ENCODE measurements at regions not wholly inside any gene's neighbourhood (a gene's known extent, or its start where the extent isn't known, plus 50 kb on each side); places are given as distances from the start of the nearest gene placed in this dataset.

DNA sequence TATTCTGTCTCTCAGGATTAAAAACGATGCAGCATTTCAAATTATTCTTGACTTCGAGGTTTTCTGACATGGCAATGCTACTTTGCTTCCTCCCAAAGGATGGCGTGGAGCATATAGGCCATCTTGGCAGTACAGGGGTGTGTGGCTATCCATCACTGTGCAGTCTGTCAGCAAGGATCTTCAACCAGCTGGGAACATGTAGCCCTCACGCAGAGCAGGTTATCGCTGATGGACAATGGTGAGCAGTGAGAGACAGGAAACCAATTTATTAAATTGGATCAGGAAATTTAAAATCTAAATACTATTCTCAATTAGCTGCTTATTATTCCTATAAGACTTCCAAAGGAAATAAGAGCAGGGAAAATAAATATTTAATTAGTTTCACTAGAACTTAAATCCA is 615.3 kb downstream of the OTOL1 start:
- no peaks in the 10 kb centered on the region for H3K9me3 Mint-ChIP-seq (ENCODE audit: unreplicated experiment)
- Histone ChIP-seq H3K4me1 (no peaks in the 10 kb centered on the region), H3K27me3 (replicated peaks; ENCODE audit: control insufficient read depth, insufficient read depth, low read length) (no peaks in the 10 kb centered on the region), H3K36me3 (ENCODE audit: control insufficient read depth, insufficient read depth, low read length) (no peaks in the 10 kb centered on the region), H3K4me3 (ENCODE audit: low read depth, low read length) (no peak overlapping the region), H3K9me3 (no peaks in the 10 kb centered on the region)
- H3K36me3 Mint-ChIP-seq (ENCODE audit: insufficient read depth, unreplicated experiment), result no peaks in the 10 kb centered on the region
- H3K4me1 Mint-ChIP-seq (ENCODE audit: low read depth, unreplicated experiment), result no peaks in the 10 kb centered on the region
- intact Hi-C loops (cut with micrococcal nuclease; ENCODE audit: unreplicated experiment), result no loop called here
- no peak overlapping the region for H3K4me3 Mint-ChIP-seq (ENCODE audit: unreplicated experiment)
- H3K27ac Mint-ChIP-seq (ENCODE audit: unreplicated experiment), result no peak overlapping the region
- no TSS peak for BruUV-seq (replicated peaks)
- no peaks in the 10 kb centered on the region for H3K27me3 Mint-ChIP-seq (ENCODE audit: insufficient read depth, unreplicated experiment)
- no peak for DNase-seq
- TF ChIP-seq, protein P1, sequence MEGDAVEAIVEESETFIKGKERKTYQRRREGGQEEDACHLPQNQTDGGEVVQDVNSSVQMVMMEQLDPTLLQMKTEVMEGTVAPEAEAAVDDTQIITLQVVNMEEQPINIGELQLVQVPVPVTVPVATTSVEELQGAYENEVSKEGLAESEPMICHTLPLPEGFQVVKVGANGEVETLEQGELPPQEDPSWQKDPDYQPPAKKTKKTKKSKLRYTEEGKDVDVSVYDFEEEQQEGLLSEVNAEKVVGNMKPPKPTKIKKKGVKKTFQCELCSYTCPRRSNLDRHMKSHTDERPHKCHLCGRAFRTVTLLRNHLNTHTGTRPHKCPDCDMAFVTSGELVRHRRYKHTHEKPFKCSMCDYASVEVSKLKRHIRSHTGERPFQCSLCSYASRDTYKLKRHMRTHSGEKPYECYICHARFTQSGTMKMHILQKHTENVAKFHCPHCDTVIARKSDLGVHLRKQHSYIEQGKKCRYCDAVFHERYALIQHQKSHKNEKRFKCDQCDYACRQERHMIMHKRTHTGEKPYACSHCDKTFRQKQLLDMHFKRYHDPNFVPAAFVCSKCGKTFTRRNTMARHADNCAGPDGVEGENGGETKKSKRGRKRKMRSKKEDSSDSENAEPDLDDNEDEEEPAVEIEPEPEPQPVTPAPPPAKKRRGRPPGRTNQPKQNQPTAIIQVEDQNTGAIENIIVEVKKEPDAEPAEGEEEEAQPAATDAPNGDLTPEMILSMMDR (IDR thresholded peaks at IDR 0.05; ENCODE audit: insufficient read depth in 1 of 2, low read depth in 1 of 2, low read length in 1 of 2, severe bottlenecking in 1 of 2, unreplicated experiment in 1 of 2), result no peak
- ChIA-PET CTCF (no interaction called here), POLR2A (no interaction called here)

DNA sequence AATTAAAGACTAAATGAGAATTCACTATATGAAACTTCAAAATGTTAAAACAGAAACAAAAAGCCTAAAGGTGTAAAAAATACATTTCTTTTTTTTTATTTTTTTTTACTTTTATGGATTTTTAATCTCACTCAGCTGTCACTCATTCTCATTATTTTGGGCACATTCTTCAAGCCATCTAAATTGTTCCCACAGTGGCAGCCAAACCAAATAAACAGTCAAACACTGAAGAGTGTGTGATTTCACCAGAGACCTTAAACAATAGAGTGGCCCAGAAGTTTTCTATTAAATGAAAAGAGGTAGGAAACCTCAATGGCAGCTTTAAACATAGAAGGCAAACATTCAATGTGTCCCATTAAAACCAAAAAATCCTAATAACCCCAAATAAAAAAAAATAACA is 616.1 kb downstream of the OTOL1 start:
- no TSS peak for BruUV-seq (replicated peaks)
- no peaks in the 10 kb centered on the region for H3K27me3 Mint-ChIP-seq (ENCODE audit: insufficient read depth, unreplicated experiment)
- Histone ChIP-seq H3K4me3 (ENCODE audit: low read depth, low read length) (no peak overlapping the region), H3K9me3 (no peaks in the 10 kb centered on the region), H3K4me1 (no peaks in the 10 kb centered on the region), H3K27me3 (replicated peaks; ENCODE audit: control insufficient read depth, insufficient read depth, low read length) (no peaks in the 10 kb centered on the region), H3K36me3 (ENCODE audit: control insufficient read depth, insufficient read depth, low read length) (no peaks in the 10 kb centered on the region)
- H3K27ac Mint-ChIP-seq (ENCODE audit: unreplicated experiment), result no peak overlapping the region
- POLR2A ChIA-PET, result no interaction called here
- H3K4me1 Mint-ChIP-seq (ENCODE audit: low read depth, unreplicated experiment), result no peaks in the 10 kb centered on the region
- no peaks in the 10 kb centered on the region for H3K36me3 Mint-ChIP-seq (ENCODE audit: insufficient read depth, unreplicated experiment)
- CTCF ChIA-PET, result no interaction called here
- TF ChIP-seq, protein P1 (IDR thresholded peaks at IDR 0.05; ENCODE audit: insufficient read depth in 1 of 2, low read depth in 1 of 2, low read length in 1 of 2, severe bottlenecking in 1 of 2, unreplicated experiment in 1 of 2), result no peak
- H3K9me3 Mint-ChIP-seq (ENCODE audit: unreplicated experiment), result no peaks in the 10 kb centered on the region
- intact Hi-C loops (cut with micrococcal nuclease; ENCODE audit: unreplicated experiment), result no loop called here
- no peak for DNase-seq
- no peak overlapping the region for H3K4me3 Mint-ChIP-seq (ENCODE audit: unreplicated experiment)

DNA sequence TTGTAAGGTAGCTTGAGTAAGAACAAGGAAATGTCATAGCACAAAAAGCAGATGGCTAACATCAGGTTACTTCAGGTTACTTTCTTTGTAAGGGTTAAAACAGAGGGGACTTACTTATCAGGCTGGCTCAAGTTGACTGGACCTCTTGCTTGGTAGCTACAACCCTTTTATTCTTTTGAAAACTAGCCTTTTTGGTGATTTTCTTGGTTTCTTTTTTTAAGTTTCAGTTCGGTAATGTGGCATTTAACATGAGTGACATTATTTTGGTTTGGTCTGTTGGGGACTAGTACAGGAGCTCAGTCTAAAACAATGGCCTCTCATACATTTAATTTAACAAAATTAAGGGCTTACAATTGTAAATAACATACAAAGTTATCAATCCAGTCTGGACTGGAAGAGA is 621.4 kb downstream of the OTOL1 start:
- TF ChIP-seq, protein P1 (IDR thresholded peaks at IDR 0.05; ENCODE audit: insufficient read depth in 1 of 2, low read depth in 1 of 2, low read length in 1 of 2, severe bottlenecking in 1 of 2, unreplicated experiment in 1 of 2), result no peak
- CTCF ChIA-PET, result no interaction called here
- POLR2A ChIA-PET, result no interaction called here
- Mint-ChIP-seq H3K27me3 (ENCODE audit: insufficient read depth, unreplicated experiment) (no peaks in the 10 kb centered on the region), H3K4me3 (ENCODE audit: unreplicated experiment) (no peak overlapping the region), H3K4me1 (ENCODE audit: low read depth, unreplicated experiment) (no peaks in the 10 kb centered on the region), H3K9me3 (ENCODE audit: unreplicated experiment) (no peaks in the 10 kb centered on the region), H3K27ac (ENCODE audit: unreplicated experiment) (no peak overlapping the region), H3K36me3 (ENCODE audit: insufficient read depth, unreplicated experiment) (no peaks in the 10 kb centered on the region)
- no peak overlapping the region for H3K4me3 ChIP-seq (ENCODE audit: low read depth, low read length)
- H3K36me3 ChIP-seq (ENCODE audit: control insufficient read depth, insufficient read depth, low read length), result no peaks in the 10 kb centered on the region
- no peak for DNase-seq
- no peaks in the 10 kb centered on the region for H3K4me1 ChIP-seq
- no peaks in the 10 kb centered on the region for H3K9me3 ChIP-seq
- BruUV-seq (replicated peaks), result no TSS peak
- intact Hi-C loops (cut with micrococcal nuclease; ENCODE audit: unreplicated experiment), result no loop called here
- H3K27me3 ChIP-seq (replicated peaks; ENCODE audit: control insufficient read depth, insufficient read depth, low read length), result no peaks in the 10 kb centered on the region
